ENCODE measurements at regions not wholly inside any gene's neighbourhood (a gene's known extent, or its start where the extent isn't known, plus 50 kb on each side); places are given as distances from the start of the nearest gene placed in this dataset.

GRCh38 chr12:67578976-67579661 lies 69.4 kb upstream of the DYRK2 start:
- Mint-ChIP-seq H3K4me3 (peak overlapping the region; percentile 63), H3K27ac (peak overlapping the region; percentile 76), H3K4me1 (ENCODE audit: low read depth) (peaks cover 51% of the 10 kb centered on the region)

DNA sequence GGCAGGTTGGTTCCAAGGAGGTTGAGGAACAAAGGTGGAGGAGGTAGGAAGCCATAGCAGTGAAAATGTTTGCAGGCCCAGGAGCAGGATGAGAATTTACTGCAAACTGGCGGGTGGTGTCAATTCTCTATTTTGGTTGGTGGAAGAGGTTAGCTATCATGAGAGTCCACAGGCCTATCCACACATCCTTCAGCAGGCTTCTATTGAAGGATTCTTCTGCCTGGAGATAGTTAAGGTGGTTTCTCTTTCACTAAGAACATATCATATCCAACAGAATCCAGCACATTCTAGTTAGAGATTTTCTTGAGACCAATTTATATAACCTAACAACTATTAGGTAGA lies 68.9 kb upstream of the DYRK2 start:
- peaks cover 2% of the 10 kb centered on the region for H3K27me3 Mint-ChIP-seq
- peak overlapping the region; percentile 76 for H3K27ac Mint-ChIP-seq
- H3K4me3 Mint-ChIP-seq, result peak overlapping the region; percentile 63
- no peaks in the 10 kb centered on the region for H3K36me3 Mint-ChIP-seq
- no peaks in the 10 kb centered on the region for H3K9me3 Mint-ChIP-seq (ENCODE audit: low read depth)
- H3K4me1 Mint-ChIP-seq (ENCODE audit: low read depth), result peaks cover 52% of the 10 kb centered on the region

More at GRCh38 chr12:67578976-67579661, 69.4 kb upstream of the DYRK2 start:
- Mint-ChIP-seq H3K9me3 (ENCODE audit: low read depth) (no peaks in the 10 kb centered on the region), H3K27me3 (peaks cover 2% of the 10 kb centered on the region), H3K36me3 (no peaks in the 10 kb centered on the region)

GRCh38 chr12:67582238-67582834 lies 66.2 kb upstream of the DYRK2 start:
- Mint-ChIP-seq H3K9me3 (ENCODE audit: low read depth) (no peaks in the 10 kb centered on the region), H3K27ac (no peak overlapping the region), H3K4me1 (ENCODE audit: low read depth) (peaks cover 58% of the 10 kb centered on the region), H3K27me3 (peaks cover 2% of the 10 kb centered on the region), H3K4me3 (no peak overlapping the region), H3K36me3 (no peaks in the 10 kb centered on the region)

DNA sequence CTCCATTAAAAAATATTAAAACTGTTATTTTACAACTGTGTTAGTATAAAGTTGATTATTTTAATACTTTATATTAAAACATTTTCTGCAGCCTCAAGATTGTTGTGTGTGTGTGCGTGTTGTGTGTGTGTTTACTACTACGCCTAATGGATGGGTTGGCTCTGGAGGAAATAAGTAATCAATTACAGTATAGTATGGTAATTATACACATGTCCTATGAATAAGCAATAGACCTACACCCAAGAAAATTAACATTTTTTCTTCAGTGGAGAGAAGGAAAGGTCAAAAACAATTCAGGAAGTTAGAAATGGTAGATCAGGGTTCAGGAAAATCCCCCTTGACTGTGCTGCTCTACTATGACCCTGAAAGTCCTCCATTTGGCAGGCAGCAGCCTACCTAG lies 65.7 kb upstream of the DYRK2 start:
- no peak overlapping the region for H3K4me3 Mint-ChIP-seq
- H3K27ac Mint-ChIP-seq, result no peak overlapping the region
- H3K9me3 Mint-ChIP-seq (ENCODE audit: low read depth), result no peaks in the 10 kb centered on the region
- no peaks in the 10 kb centered on the region for H3K36me3 Mint-ChIP-seq
- peaks cover 54% of the 10 kb centered on the region for H3K4me1 Mint-ChIP-seq (ENCODE audit: low read depth)
- H3K27me3 Mint-ChIP-seq, result peaks cover 2% of the 10 kb centered on the region

DNA sequence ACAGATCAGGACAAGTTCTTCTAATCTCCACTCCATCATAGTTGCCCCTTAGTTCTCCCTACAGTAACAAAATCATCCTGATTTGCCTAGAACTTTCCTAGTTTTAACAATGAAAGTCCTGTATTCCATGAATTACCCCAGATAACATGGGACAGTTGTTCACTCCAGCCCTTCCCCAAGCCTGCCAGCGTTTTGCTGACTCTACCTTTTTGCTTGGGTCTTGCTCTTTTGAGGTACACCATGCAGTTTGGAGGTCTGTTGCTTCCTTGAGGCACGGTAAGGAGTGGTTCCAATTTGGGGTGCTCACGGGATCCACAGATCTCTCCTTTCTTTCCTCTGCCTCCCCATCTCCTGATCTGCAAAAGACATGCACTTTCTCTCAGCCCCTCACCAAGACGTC lies 61.6 kb upstream of the DYRK2 start:
- H3K36me3 Mint-ChIP-seq, result no peaks in the 10 kb centered on the region
- H3K27me3 Mint-ChIP-seq, result peaks cover 2% of the 10 kb centered on the region
- H3K27ac Mint-ChIP-seq, result no peak overlapping the region
- H3K4me1 Mint-ChIP-seq (ENCODE audit: low read depth), result peaks cover 44% of the 10 kb centered on the region
- H3K9me3 Mint-ChIP-seq (ENCODE audit: low read depth), result no peaks in the 10 kb centered on the region
- H3K4me3 Mint-ChIP-seq, result no peak overlapping the region

GRCh38 chr12:67589078-67589477 lies 59.5 kb upstream of the DYRK2 start:
- Mint-ChIP-seq H3K4me1 (ENCODE audit: low read depth) (peaks cover 59% of the 10 kb centered on the region), H3K27me3 (no peaks in the 10 kb centered on the region), H3K27ac (no peak overlapping the region), H3K36me3 (no peaks in the 10 kb centered on the region), H3K4me3 (no peak overlapping the region), H3K9me3 (ENCODE audit: low read depth) (no peaks in the 10 kb centered on the region)

DNA sequence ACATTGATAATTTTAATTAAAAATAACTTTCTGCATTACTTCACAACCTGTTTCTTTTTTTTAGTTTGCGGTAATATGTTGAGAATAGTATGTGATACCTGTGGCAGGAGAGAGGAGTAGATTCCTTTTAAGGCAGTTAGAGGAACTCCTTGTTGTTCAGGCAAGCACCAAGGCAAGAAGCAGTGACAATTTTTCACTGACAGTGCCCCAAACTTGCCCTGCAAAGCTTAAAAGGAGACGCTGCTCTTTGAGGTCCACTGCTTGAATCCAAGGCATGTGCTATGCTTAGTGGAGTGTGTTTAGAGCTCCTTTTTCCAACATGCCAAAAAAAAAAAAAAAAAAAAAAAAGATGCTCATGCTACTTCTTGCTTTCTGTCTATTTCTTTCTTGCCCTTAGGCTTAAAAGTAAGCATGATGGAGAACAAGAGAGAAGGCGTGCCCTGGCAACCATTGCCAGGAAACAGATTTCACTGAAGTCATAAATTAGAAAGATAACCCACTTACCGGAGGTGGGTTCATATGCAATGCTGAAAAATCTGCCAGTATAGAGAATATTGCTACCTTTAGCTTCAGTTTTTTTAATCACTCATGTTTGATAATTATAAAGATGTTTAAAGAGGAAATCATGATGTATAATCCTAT lies 58.3 kb upstream of the DYRK2 start:
- Mint-ChIP-seq H3K4me1 (ENCODE audit: low read depth) (peaks cover 61% of the 10 kb centered on the region), H3K9me3 (ENCODE audit: low read depth) (no peaks in the 10 kb centered on the region), H3K27ac (peak overlapping the region; percentile 51), H3K36me3 (no peaks in the 10 kb centered on the region), H3K27me3 (no peaks in the 10 kb centered on the region), H3K4me3 (peak overlapping the region; percentile 59)

- H3K27me3 Mint-ChIP-seq, result no peaks in the 10 kb centered on the region
- no peaks in the 10 kb centered on the region for H3K36me3 Mint-ChIP-seq
- peaks cover under 1% of the 10 kb centered on the region for H3K9me3 Mint-ChIP-seq (ENCODE audit: low read depth)
- H3K27ac Mint-ChIP-seq, result peak overlapping the region; percentile 46
- peaks cover 55% of the 10 kb centered on the region for H3K4me1 Mint-ChIP-seq (ENCODE audit: low read depth)
- H3K4me3 Mint-ChIP-seq, result peak overlapping the region; percentile 5
These were observed 56.1 kb upstream of the DYRK2 start for GRCh38 chr12:67592228-67593011.

DNA sequence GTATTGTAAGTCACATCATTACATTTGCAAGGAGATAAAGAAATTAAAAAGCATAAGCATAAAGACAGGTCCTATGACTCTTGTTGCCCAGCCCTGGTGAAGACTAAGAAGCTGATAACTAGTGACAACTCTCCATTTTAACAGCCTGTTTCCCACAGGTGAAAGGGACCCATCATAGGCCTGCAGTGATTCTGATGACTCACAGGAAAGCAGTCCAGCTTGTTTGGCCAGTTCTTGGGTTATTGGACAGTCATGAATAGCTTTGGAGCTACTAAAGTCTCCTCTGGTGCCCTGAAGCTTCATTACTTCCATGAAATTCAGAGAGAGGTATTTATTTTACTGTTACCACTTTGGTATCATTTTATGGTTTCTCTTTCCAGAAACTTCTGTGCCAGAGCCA lies 55.5 kb upstream of the DYRK2 start:
- H3K9me3 Mint-ChIP-seq (ENCODE audit: low read depth), result peaks cover 4% of the 10 kb centered on the region
- no peaks in the 10 kb centered on the region for H3K36me3 Mint-ChIP-seq
- H3K4me1 Mint-ChIP-seq (ENCODE audit: low read depth), result peaks cover 55% of the 10 kb centered on the region
- H3K27ac Mint-ChIP-seq, result peak overlapping the region; percentile 4
- no peaks in the 10 kb centered on the region for H3K27me3 Mint-ChIP-seq
- H3K4me3 Mint-ChIP-seq, result peak overlapping the region; percentile 5

- Mint-ChIP-seq H3K4me1 (ENCODE audit: low read depth) (peaks cover 52% of the 10 kb centered on the region), H3K27ac (no peak overlapping the region), H3K36me3 (no peaks in the 10 kb centered on the region), H3K27me3 (no peaks in the 10 kb centered on the region), H3K4me3 (peak overlapping the region; percentile 1), H3K9me3 (ENCODE audit: low read depth) (peaks cover 6% of the 10 kb centered on the region)
These were observed 54.8 kb upstream of the DYRK2 start for GRCh38 chr12:67593461-67594330.

DNA sequence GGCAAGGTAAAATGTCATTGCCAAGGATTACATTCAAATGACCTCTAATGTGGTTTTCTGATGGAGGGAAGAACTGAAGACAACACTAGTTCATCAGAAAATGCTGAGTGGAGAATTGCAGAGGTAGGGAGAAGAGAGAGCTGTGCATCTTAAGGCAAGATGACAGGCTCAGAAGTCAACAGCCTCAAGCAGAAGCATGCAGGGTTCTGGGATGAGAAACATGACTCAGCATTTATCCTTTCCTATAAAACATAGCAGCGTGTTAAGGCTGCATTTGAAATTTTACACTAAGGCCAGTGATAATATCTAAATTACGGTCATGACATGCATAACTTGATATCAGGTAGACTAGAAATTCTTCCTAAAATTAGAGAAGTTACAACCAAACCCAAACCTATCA lies 53.7 kb upstream of the DYRK2 start:
- Mint-ChIP-seq H3K27ac (no peak overlapping the region), H3K9me3 (ENCODE audit: low read depth) (peaks cover 11% of the 10 kb centered on the region), H3K4me3 (no peak overlapping the region), H3K4me1 (ENCODE audit: low read depth) (peaks cover 52% of the 10 kb centered on the region), H3K27me3 (no peaks in the 10 kb centered on the region), H3K36me3 (no peaks in the 10 kb centered on the region)

DNA sequence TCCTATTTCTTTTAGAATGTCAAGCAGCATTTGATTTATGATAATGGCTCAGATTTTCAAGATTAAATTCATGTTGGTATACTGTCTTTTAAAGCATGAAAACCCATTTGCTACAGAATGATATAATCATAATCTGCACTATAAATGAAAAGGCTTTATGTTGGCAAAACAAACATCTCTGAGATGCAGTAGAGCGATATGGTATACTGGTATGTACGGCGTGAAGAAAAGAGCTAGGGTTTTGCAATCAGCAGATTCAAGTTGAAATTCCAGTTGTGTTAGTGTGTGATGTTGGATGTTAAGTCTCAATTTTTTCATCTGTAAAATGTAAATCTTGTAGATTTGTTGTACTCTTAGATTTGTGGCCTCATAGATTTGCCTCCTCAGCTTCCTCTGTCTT lies 53.2 kb upstream of the DYRK2 start:
- H3K4me1 Mint-ChIP-seq (ENCODE audit: low read depth), result peaks cover 48% of the 10 kb centered on the region
- H3K27ac Mint-ChIP-seq, result no peak overlapping the region
- no peak overlapping the region for H3K4me3 Mint-ChIP-seq
- no peaks in the 10 kb centered on the region for H3K27me3 Mint-ChIP-seq
- peaks cover 11% of the 10 kb centered on the region for H3K9me3 Mint-ChIP-seq (ENCODE audit: low read depth)
- no peaks in the 10 kb centered on the region for H3K36me3 Mint-ChIP-seq

GRCh38 chr12:67598598-67598997 lies 49.9 kb upstream of the DYRK2 start:
- peaks cover 19% of the 10 kb centered on the region for H3K4me1 Mint-ChIP-seq (ENCODE audit: low read depth)

More at GRCh38 chr12:67598598-67598997, 49.9 kb upstream of the DYRK2 start:
- no peaks in the 10 kb centered on the region for H3K36me3 Mint-ChIP-seq
- H3K9me3 Mint-ChIP-seq (ENCODE audit: low read depth), result peaks cover 11% of the 10 kb centered on the region
- no peak overlapping the region for H3K4me3 Mint-ChIP-seq
- H3K27ac Mint-ChIP-seq, result no peak overlapping the region
- H3K27me3 Mint-ChIP-seq, result no peaks in the 10 kb centered on the region

Data from activated naive CD8-positive, alpha-beta T cell (primary cell).